A549 (cell line): ENCODE measurements at regions not wholly inside any gene's neighbourhood (a gene's known extent, or its start where the extent isn't known, plus 50 kb on each side); places are given as distances from the start of the nearest gene placed in this dataset.

Experiments used
- CTCF ChIP-seq: fragments of >200 bp; sonication (Bioruptor Twin); formaldehyde crosslinking; IDR thresholded peaks from 3 replicates; pipeline ENCODE4 v1.5.1; 2016
- ELK1 ChIP-seq: fragments of 150-350 bp; IDR thresholded peaks from 2 replicates; pipeline ENCODE4 v1.6.1; 2014; ENCODE audit warnings: low read depth, mild to moderate bottlenecking, low read length
- ESRRA ChIP-seq: fragments of 150-350 bp; IDR thresholded peaks from 2 replicates; pipeline ENCODE4 v1.6.1; 2014; ENCODE audit warnings: mild to moderate bottlenecking, low read length, borderline replicate concordance
- FOSL2 ChIP-seq, 2 experiments: fragments of 450-650 bp in 1 of 2; fragments of >200 bp in 1 of 2; sonication (Bioruptor Twin) in 1 of 2; formaldehyde crosslinking; IDR thresholded peaks; 2 replicates each; pipeline versions ENCODE4 v1.5.0 to v1.6.1; 2016 to 2020; ENCODE audit warnings: mild to moderate bottlenecking in 1 of 2, moderate library complexity in 1 of 2
- MAX ChIP-seq: IDR thresholded peaks from 2 replicates; pipeline ENCODE4 v1.6.1; 2012
- NR3C1 ChIP-seq: fragments of >200 bp; sonication (Bioruptor Twin); formaldehyde crosslinking; IDR thresholded peaks from 3 replicates; pipeline ENCODE4 v1.6.1; 2017
- PHF8 ChIP-seq: fragments of 200-600 bp; sonication (generic); IDR thresholded peaks from 2 replicates; pipeline ENCODE4 v1.6.1; 2016; ENCODE audit warnings: low read depth, mild to moderate bottlenecking, antibody characterized with exemption, moderate library complexity, borderline replicate concordance
- POLR2A ChIP-seq: IDR thresholded peaks from 2 replicates; pipeline ENCODE4 v1.6.1; 2012; ENCODE audit warnings: mild to moderate bottlenecking, low read length
- RAD21 ChIP-seq, 2 experiments: fragments of >200 bp in 1 of 2; sonication (Bioruptor Twin) in 1 of 2; formaldehyde crosslinking in 1 of 2; IDR thresholded peaks in 1 of 2; conservative IDR thresholded peaks in 1 of 2; 2 replicates in 1 of 2; 3 replicates in 1 of 2; pipeline ENCODE4 v1.6.1; 2012 to 2018; ENCODE audit warnings: inconsistent platforms in 1 of 2
- REST ChIP-seq: fragments of 200-600 bp; sonication (generic); IDR thresholded peaks from 2 replicates; pipeline ENCODE4 v1.6.1; 2016; ENCODE audit warnings: antibody characterized with exemption, mild to moderate bottlenecking, moderate library complexity
- ZNF302 ChIP-seq: fragments of 250-450 bp; sonication (Bioruptor Pico); IDR thresholded peaks from 2 replicates; pipeline ENCODE4 v1.9.0; 2021; ENCODE audit warnings: inconsistent platforms, mild to moderate bottlenecking, moderate library complexity

- TF ChIP-seq CTCF = no peak
- TF ChIP-seq RAD21 (conservative IDR thresholded peaks at IDR 0.05 in 1 of 2, IDR thresholded peaks at IDR 0.05 in 1 of 2) = no peak
- TF ChIP-seq FOSL2 (IDR thresholded peaks at IDR 0.05) = no peak
- TF ChIP-seq FOSL2 (CRISPR knock-in tag; IDR thresholded peaks at IDR 0.05) = no peak
- no peak for TF ChIP-seq POLR2A
- no peak for TF ChIP-seq ZNF302 (CRISPR knock-in tag)
- no peak for TF ChIP-seq NR3C1
- no peak for TF ChIP-seq MAX
- no peak for TF ChIP-seq REST
- TF ChIP-seq ELK1 = no peak
- TF ChIP-seq PHF8 = no peak
- no peak for TF ChIP-seq ESRRA
Measured at GRCh38 chr2:153098073-153098472, 379.7 kb downstream of the ARL6IP6 start.
